GM12878 (cell line): ENCODE measurements at regions not wholly inside any gene's neighbourhood (a gene's known extent, or its start where the extent isn't known, plus 50 kb on each side); places are given as distances from the start of the nearest gene placed in this dataset.

Experiments used
- ATAC-seq: fragments of 200-7000 bp; cut with Tn5 transposase; 3 replicates; pipeline ENCODE4 v1.9.1; 2020; ENCODE audit warnings: mild to moderate bottlenecking, moderate library complexity
- BruUV-seq: library from RNA; stranded (reverse); fragments of 400-500 nt; replicated peaks from 2 replicates; lab custom pipeline; 2021; lab: Mats Ljungman, UMichigan
- CTCF ChIA-PET: fragments of 300-600 bp; sonication (Branson Sonifier 250); formaldehyde crosslinking; extraction: SDS; loops from one replicate; lab custom pipeline; 2021; ENCODE audit warnings: inconsistent platforms; lab: Yijun Ruan, JAX
- POLR2A ChIA-PET: fragments of 350-600 bp; formaldehyde crosslinking; extraction: SDS; loops from one replicate; lab custom pipeline; 2021; ENCODE audit warnings: inconsistent platforms; lab: Charles Lee
- RAD21 ChIA-PET: fragments of 300-600 bp; sonication (Branson Sonifier 250); formaldehyde crosslinking; loops from one replicate; lab custom pipeline; 2023; ENCODE audit warnings: antibody characterized with exemption; ENCODE audit not compliant: unreplicated experiment; lab: Charles Lee
- SMC1A ChIA-PET: fragments of 300-600 bp; sonication (Branson Sonifier 250); formaldehyde crosslinking; loops from one replicate; lab custom pipeline; 2023; ENCODE audit not compliant: unreplicated experiment, uncharacterized antibody; lab: Charles Lee
- DNase-seq: peaks from one replicate; pipeline ENCODE4 v3.0.0-alpha.2; 2011; ENCODE audit warnings: low read depth, low spot score
- FAIRE-seq: peaks from 3 replicates; lab custom pipeline; 2011; peaks lifted over from hg19 to GRCh38; lab: Jason Lieb, UNC
- H2AFZ ChIP-seq: 2 replicates; pipeline ENCODE4 v1.6.0; 2011; ENCODE audit warnings: low read depth, low read length, control low read depth; ENCODE audit not compliant: control insufficient read depth
- H3K27ac ChIP-seq: 2 replicates; pipeline ENCODE4 v1.5.1; 2011; ENCODE audit warnings: control low read depth; ENCODE audit not compliant: control insufficient read depth, insufficient read depth
- H3K27me3 ChIP-seq, 2 experiments: replicated peaks in 1 of 2; 2 replicates each; pipeline versions ENCODE4 v1.6.0 to v1.6.1; 2011; ENCODE audit warnings: low read length in 1 of 2; ENCODE audit not compliant: control insufficient read depth in 2 of 2, insufficient read depth in 2 of 2
- H3K36me3 ChIP-seq, 2 experiments: 2 replicates each; pipeline ENCODE4 v1.5.1; 2011; ENCODE audit warnings: low read length in 1 of 2; ENCODE audit not compliant: control insufficient read depth in 2 of 2, insufficient read depth in 2 of 2
- H3K4me1 ChIP-seq: 2 replicates; pipeline ENCODE4 v1.6.1; 2011; ENCODE audit warnings: mild to moderate bottlenecking, low read length, moderate library complexity, mixed read lengths; ENCODE audit not compliant: control insufficient read depth, insufficient read depth
- H3K4me2 ChIP-seq: 2 replicates; pipeline ENCODE4 v1.6.0; 2011; ENCODE audit warnings: control low read depth; ENCODE audit not compliant: control insufficient read depth, insufficient read depth
- H3K4me3 ChIP-seq: fragments of 200-600 bp; sonication (generic); 2 replicates; pipeline ENCODE4 v1.5.1; 2016
- H3K79me2 ChIP-seq: 2 replicates; pipeline ENCODE4 v1.6.0; 2011; ENCODE audit warnings: low read length; ENCODE audit not compliant: control insufficient read depth, insufficient read depth
- H3K9ac ChIP-seq: 2 replicates; pipeline ENCODE4 v1.8.0; 2011; ENCODE audit warnings: low read length, control low read depth, mixed read lengths; ENCODE audit not compliant: control insufficient read depth, insufficient read depth
- H3K9me3 ChIP-seq: replicated peaks from 3 replicates; pipeline ENCODE4 v1.5.1; 2011; ENCODE audit warnings: mild to moderate bottlenecking, low read length; ENCODE audit not compliant: control insufficient read depth, insufficient read depth
- H4K20me1 ChIP-seq: 2 replicates; pipeline ENCODE4 v1.6.0; 2011; ENCODE audit not compliant: control insufficient read depth, insufficient read depth
- JUNB ChIP-seq: IDR thresholded peaks from 2 replicates; pipeline ENCODE4 v1.6.1; 2016; ENCODE audit warnings: antibody characterized with exemption, mild to moderate bottlenecking
- RAD21 ChIP-seq: IDR thresholded peaks from 2 replicates; pipeline ENCODE4 v1.6.1; 2011; ENCODE audit warnings: mild to moderate bottlenecking, low read depth, low read length, moderate library complexity; ENCODE audit not compliant: insufficient read depth
- in situ Hi-C: fragments of 300-500 bp; cut with MboI; formaldehyde crosslinking; loops from 9 replicates; pipeline ENCODE4 v1.14.3; 2018; ENCODE audit warnings: mixed read lengths
- intact Hi-C: fragments of 100-400 bp; cut with micrococcal nuclease; formaldehyde crosslinking; loops from one replicate; pipeline ENCODE4 v1.14.2; 2022; ENCODE audit not compliant: unreplicated experiment
- TF ChIP-seq, protein P1 (sequence below): fragments of 150-350 bp; IDR thresholded peaks from 2 replicates; pipeline ENCODE4 v1.6.1; 2014; ENCODE audit warnings: mild to moderate bottlenecking, low read depth, low read length

DNA sequence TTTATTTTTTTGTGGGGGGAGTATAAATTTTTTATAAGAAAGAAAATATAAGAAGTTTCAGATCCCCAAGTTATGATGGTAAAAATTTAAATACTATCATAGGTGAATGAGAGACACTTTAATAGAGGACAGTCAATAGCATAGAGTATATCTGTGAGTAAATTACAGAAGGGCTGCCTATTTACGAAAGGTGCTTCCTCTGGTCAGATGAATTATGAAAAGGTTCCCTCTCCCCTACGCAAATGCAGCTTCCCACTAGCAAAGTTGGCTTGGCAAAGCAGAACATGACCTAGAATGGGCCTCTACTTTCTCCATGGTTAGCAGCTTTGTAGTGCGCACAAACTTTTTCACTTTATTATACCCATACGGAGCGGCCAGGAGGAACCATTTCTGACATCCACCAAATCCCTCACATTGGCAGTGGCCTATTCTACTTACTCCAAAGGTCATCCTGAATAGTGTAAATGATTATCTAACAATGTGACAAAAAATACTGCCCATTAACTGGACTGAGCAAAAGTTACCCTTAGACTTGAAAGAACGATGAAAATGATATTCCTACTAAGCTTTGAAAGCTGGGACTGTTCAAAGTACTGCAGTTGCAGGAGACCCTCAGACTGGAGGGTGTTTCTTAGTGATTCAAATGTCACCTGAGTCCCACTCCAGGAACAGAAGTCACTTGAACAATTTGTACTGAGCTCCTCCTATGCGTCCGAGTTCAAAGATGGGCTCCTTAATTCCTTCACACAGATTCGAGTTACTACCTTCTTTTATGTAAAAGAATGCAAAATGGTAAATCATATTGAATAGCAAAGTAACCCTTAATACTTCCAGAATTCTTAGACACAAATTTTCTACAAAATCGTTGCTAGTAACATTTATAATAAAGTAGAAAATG lies 148.5 kb downstream of the NOL4 start (continued):
- TF ChIP-seq RAD21: no peak
- TF ChIP-seq, protein P1, sequence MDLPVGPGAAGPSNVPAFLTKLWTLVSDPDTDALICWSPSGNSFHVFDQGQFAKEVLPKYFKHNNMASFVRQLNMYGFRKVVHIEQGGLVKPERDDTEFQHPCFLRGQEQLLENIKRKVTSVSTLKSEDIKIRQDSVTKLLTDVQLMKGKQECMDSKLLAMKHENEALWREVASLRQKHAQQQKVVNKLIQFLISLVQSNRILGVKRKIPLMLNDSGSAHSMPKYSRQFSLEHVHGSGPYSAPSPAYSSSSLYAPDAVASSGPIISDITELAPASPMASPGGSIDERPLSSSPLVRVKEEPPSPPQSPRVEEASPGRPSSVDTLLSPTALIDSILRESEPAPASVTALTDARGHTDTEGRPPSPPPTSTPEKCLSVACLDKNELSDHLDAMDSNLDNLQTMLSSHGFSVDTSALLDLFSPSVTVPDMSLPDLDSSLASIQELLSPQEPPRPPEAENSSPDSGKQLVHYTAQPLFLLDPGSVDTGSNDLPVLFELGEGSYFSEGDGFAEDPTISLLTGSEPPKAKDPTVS: no peak

DNA sequence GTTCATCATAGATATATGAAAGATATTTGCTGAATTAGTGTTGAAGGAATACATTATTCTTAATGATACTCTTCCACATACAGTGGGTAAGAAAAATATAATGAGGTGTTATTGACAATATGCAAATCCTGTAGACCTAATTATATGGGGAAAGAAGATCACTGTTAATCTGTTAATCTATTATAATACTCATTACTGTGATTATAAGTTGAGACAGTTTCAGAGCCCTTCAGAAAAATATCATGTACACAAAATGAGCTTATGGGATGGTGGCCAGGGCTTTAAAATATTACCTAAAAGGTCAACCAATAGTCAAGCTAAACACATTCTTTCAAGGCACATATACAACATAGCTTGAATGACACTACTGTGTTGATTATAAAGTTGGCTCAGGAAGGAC lies 163.5 kb downstream of the NOL4 start:
- TF ChIP-seq JUNB: no peak
- ChIA-PET POLR2A (no interaction called here), RAD21 (no interaction called here), SMC1A (no interaction called here), CTCF (interaction anchor here (1.0 kb wide), 1 partner anchor 600 kb away, joined by 3 read pairs; no protein-coding TSS in a partner anchor)
- H3K4me2 ChIP-seq: no peak overlapping the region
- no TSS peak for BruUV-seq
- H3K36me3 ChIP-seq: no peaks in the 10 kb centered on the region
- FAIRE-seq (no peak), ATAC-seq (no peak), DNase-seq (no peak)
- no peaks in the 10 kb centered on the region for H3K79me2 ChIP-seq
- H3K9me3 ChIP-seq: no peaks in the 10 kb centered on the region
- no peak overlapping the region for H3K4me3 ChIP-seq
- H3K27ac ChIP-seq: no peak overlapping the region
- H3K27me3 ChIP-seq: no peaks in the 10 kb centered on the region
- in situ Hi-C loops (no loop called here), intact Hi-C loops (no loop called here)
- no peak overlapping the region for H2AFZ ChIP-seq
- no peak overlapping the region for H3K9ac ChIP-seq
- no peaks in the 10 kb centered on the region for H4K20me1 ChIP-seq
- no peaks in the 10 kb centered on the region for H3K4me1 ChIP-seq
